ENCODE measurements at regions not wholly inside any gene's neighbourhood (a gene's known extent, or its start where the extent isn't known, plus 50 kb on each side); places are given as distances from the start of the nearest gene placed in this dataset.

- TF ChIP-seq NFIC (IDR thresholded peaks at IDR 0.05) (no peak), EGR1 (IDR thresholded peaks at IDR 0.05) (no peak), RAD21 (IDR thresholded peaks at IDR 0.05; ENCODE audit: low read depth) (no peak), CEBPB (IDR thresholded peaks at IDR 0.05) (no peak), USF1 (IDR thresholded peaks at IDR 0.05) (no peak), CREB1 (IDR thresholded peaks at IDR 0.05; ENCODE audit: low read depth) (no peak), TAF1 (IDR thresholded peaks at IDR 0.05; ENCODE audit: low read depth) (no peak), TEAD4 (IDR thresholded peaks at IDR 0.05) (no peak), EP300 (IDR thresholded peaks at IDR 0.05; ENCODE audit: borderline replicate concordance) (no peak), FOXM1 (IDR thresholded peaks at IDR 0.05; ENCODE audit: borderline replicate concordance, low read depth) (no peak), REST (IDR thresholded peaks at IDR 0.05; ENCODE audit: low read depth) (no peak)
Measured at GRCh38 chr1:98420376-98421084, 241.0 kb upstream of the SNX7 start.

Measured in Ishikawa (cell line).